IPS DF 6.9 (cell line): ENCODE measurements at regions not wholly inside any gene's neighbourhood (a gene's known extent, or its start where the extent isn't known, plus 50 kb on each side); places are given as distances from the start of the nearest gene placed in this dataset.

Experiments used
- DNase-seq: peaks from one replicate; pipeline ENCODE4 v3.0.0-alpha.2; 2013; ENCODE audit warnings: low read depth, low spot score
- H3K27ac ChIP-seq: one replicate; pipeline ENCODE4 v1.5.1; 2013; ENCODE audit warnings: low read length, control low read depth
- H3K27me3 ChIP-seq: 2 replicates; pipeline ENCODE4 v1.6.1; 2013; ENCODE audit warnings: mild to moderate bottlenecking, low read length; ENCODE audit not compliant: control insufficient read depth, insufficient read depth
- H3K36me3 ChIP-seq: 2 replicates; pipeline ENCODE4 v1.6.1; 2013; ENCODE audit warnings: low read length; ENCODE audit not compliant: control insufficient read depth, insufficient read depth
- H3K4me1 ChIP-seq: 2 replicates; pipeline ENCODE4 v1.6.1; 2013; ENCODE audit warnings: low read length; ENCODE audit not compliant: control insufficient read depth, insufficient read depth
- H3K4me3 ChIP-seq: 2 replicates; pipeline ENCODE4 v1.5.1; 2013; ENCODE audit warnings: mild to moderate bottlenecking, low read length
- H3K9me3 ChIP-seq: 2 replicates; pipeline ENCODE4 v1.6.1; 2013; ENCODE audit warnings: low read length, inconsistent platforms; ENCODE audit not compliant: control insufficient read depth, insufficient read depth
- WGBS: extraction: QIAGEN DNeasy Blood & Tissue Kit; methylation state at CpG from one replicate; pipeline ENCODE4 v1.1.7; 2013; ENCODE audit warnings: mixed read lengths, missing lambda C conversion rate; ENCODE audit not compliant: insufficient read length, insufficient coverage; 5-methylcytosine and 5-hydroxymethylcytosine counted together

GRCh38 chr13:109657395-109657794 lies 129.0 kb downstream of the IRS2 start:
- no peak for DNase-seq
- Histone ChIP-seq H3K9me3 (no peaks in the 10 kb centered on the region), H3K27me3 (no peaks in the 10 kb centered on the region), H3K27ac (no peak overlapping the region), H3K4me1 (no peaks in the 10 kb centered on the region), H3K36me3 (no peaks in the 10 kb centered on the region), H3K4me3 (no peak overlapping the region)
- 100% methylated on average over 1 of the region's 6 CpGs for WGBS

GRCh38 chr13:109656206-109656605 lies 130.2 kb downstream of the IRS2 start:
- Histone ChIP-seq H3K27ac (no peak overlapping the region), H3K36me3 (no peaks in the 10 kb centered on the region)
- no CpG with 5 or more reads among the region's 2 CpGs for WGBS

GRCh38 chr13:109655611-109656010 lies 130.8 kb downstream of the IRS2 start:
- Histone ChIP-seq H3K36me3 (no peaks in the 10 kb centered on the region), H3K27me3 (no peaks in the 10 kb centered on the region), H3K4me1 (no peaks in the 10 kb centered on the region), H3K9me3 (no peaks in the 10 kb centered on the region), H3K27ac (no peak overlapping the region), H3K4me3 (no peak overlapping the region)
- DNase-seq, result no peak
- no CpG with 5 or more reads among the region's 5 CpGs for WGBS

More at GRCh38 chr13:109656206-109656605, 130.2 kb downstream of the IRS2 start:
- DNase-seq, result no peak
- no peaks in the 10 kb centered on the region for H3K4me1 ChIP-seq
- H3K9me3 ChIP-seq, result no peaks in the 10 kb centered on the region
- no peaks in the 10 kb centered on the region for H3K27me3 ChIP-seq
- H3K4me3 ChIP-seq, result no peak overlapping the region

- Histone ChIP-seq H3K27ac (no peak overlapping the region), H3K27me3 (no peaks in the 10 kb centered on the region), H3K36me3 (no peaks in the 10 kb centered on the region), H3K4me3 (no peak overlapping the region), H3K9me3 (no peaks in the 10 kb centered on the region), H3K4me1 (no peaks in the 10 kb centered on the region)
- WGBS, result no CpG with 5 or more reads among the region's 1 CpG
- no peak for DNase-seq
These were observed 131.2 kb downstream of the IRS2 start for GRCh38 chr13:109655206-109655600.

GRCh38 chr13:109654341-109655205 lies 131.8 kb downstream of the IRS2 start:
- DNase-seq, result no peak

GRCh38 chr13:109652531-109652930 lies 133.9 kb downstream of the IRS2 start:
- H3K36me3 ChIP-seq, result no peaks in the 10 kb centered on the region
- H3K27me3 ChIP-seq, result no peaks in the 10 kb centered on the region
- H3K27ac ChIP-seq, result no peak overlapping the region
- no peak overlapping the region for H3K4me3 ChIP-seq
- H3K9me3 ChIP-seq, result no peaks in the 10 kb centered on the region
- no CpG with 5 or more reads among the region's 3 CpGs for WGBS
- DNase-seq, result no peak
- no peaks in the 10 kb centered on the region for H3K4me1 ChIP-seq

More at GRCh38 chr13:109654341-109655205, 131.8 kb downstream of the IRS2 start:
- Histone ChIP-seq H3K27ac (no peak overlapping the region), H3K9me3 (no peaks in the 10 kb centered on the region), H3K4me1 (no peaks in the 10 kb centered on the region), H3K4me3 (no peak overlapping the region), H3K27me3 (no peaks in the 10 kb centered on the region), H3K36me3 (no peaks in the 10 kb centered on the region)
- WGBS, result 100% methylated on average over 2 of the region's 17 CpGs

- no peaks in the 10 kb centered on the region for H3K9me3 ChIP-seq
- no peak overlapping the region for H3K4me3 ChIP-seq
- WGBS, result no CpG with 5 or more reads among the region's 6 CpGs
- no peaks in the 10 kb centered on the region for H3K36me3 ChIP-seq
- no peaks in the 10 kb centered on the region for H3K4me1 ChIP-seq
- no peaks in the 10 kb centered on the region for H3K27me3 ChIP-seq
- H3K27ac ChIP-seq, result no peak overlapping the region
- no peak for DNase-seq
These were observed 134.5 kb downstream of the IRS2 start for GRCh38 chr13:109651854-109652253.

GRCh38 chr13:109651311-109651710 lies 135.1 kb downstream of the IRS2 start:
- Histone ChIP-seq H3K36me3 (no peaks in the 10 kb centered on the region), H3K27ac (no peak overlapping the region), H3K27me3 (no peaks in the 10 kb centered on the region), H3K9me3 (no peaks in the 10 kb centered on the region), H3K4me3 (no peak overlapping the region), H3K4me1 (no peaks in the 10 kb centered on the region)
- WGBS, result no CpG with 5 or more reads among the region's 5 CpGs
- no peak for DNase-seq

- H3K27ac ChIP-seq, result no peak overlapping the region
- H3K9me3 ChIP-seq, result no peaks in the 10 kb centered on the region
- H3K36me3 ChIP-seq, result no peaks in the 10 kb centered on the region
- no peak for DNase-seq
- no peaks in the 10 kb centered on the region for H3K27me3 ChIP-seq
- H3K4me3 ChIP-seq, result no peak overlapping the region
- H3K4me1 ChIP-seq, result no peaks in the 10 kb centered on the region
- WGBS, result no CpG with 5 or more reads among the region's 3 CpGs
These were observed 135.5 kb downstream of the IRS2 start for GRCh38 chr13:109650861-109651260.

GRCh38 chr13:109649713-109650112 lies 136.7 kb downstream of the IRS2 start:
- Histone ChIP-seq H3K4me3 (no peak overlapping the region), H3K9me3 (no peaks in the 10 kb centered on the region), H3K4me1 (no peaks in the 10 kb centered on the region), H3K27me3 (no peaks in the 10 kb centered on the region), H3K27ac (no peak overlapping the region), H3K36me3 (no peaks in the 10 kb centered on the region)
- no CpG with 5 or more reads among the region's 3 CpGs for WGBS
- DNase-seq, result no peak

GRCh38 chr13:109647699-109648098 lies 138.7 kb downstream of the IRS2 start:
- H3K9me3 ChIP-seq, result no peaks in the 10 kb centered on the region
- H3K27ac ChIP-seq, result no peak overlapping the region
- H3K4me3 ChIP-seq, result no peak overlapping the region
- no peaks in the 10 kb centered on the region for H3K36me3 ChIP-seq
- DNase-seq, result no peak
- H3K27me3 ChIP-seq, result no peaks in the 10 kb centered on the region
- WGBS, result no CpG with 5 or more reads among the region's 2 CpGs
- no peaks in the 10 kb centered on the region for H3K4me1 ChIP-seq
